ENCODE measurements at regions not wholly inside any gene's neighbourhood (a gene's known extent, or its start where the extent isn't known, plus 50 kb on each side); places are given as distances from the start of the nearest gene placed in this dataset.

GRCh38 chr9:2317591-2317990 is 302.4 kb downstream of the SMARCA2 start:
- DNase-seq = no peak

GRCh38 chr9:2319421-2319820 is 302.2 kb upstream of the VLDLR start:
- no peak for DNase-seq

GRCh38 chr9:2320114-2320513 is 301.5 kb upstream of the VLDLR start:
- DNase-seq = no peak

- no peak for DNase-seq
These were observed 301.0 kb upstream of the VLDLR start for GRCh38 chr9:2320632-2321031.

GRCh38 chr9:2321523-2322148 is 300.0 kb upstream of the VLDLR start:
- DNase-seq = no peak

- DNase-seq = no peak
These were observed 296.8 kb upstream of the VLDLR start for GRCh38 chr9:2324742-2325141.

GRCh38 chr9:2332663-2333062 is 288.9 kb upstream of the VLDLR start:
- no peak for DNase-seq

- no peak for DNase-seq
These were observed 286.3 kb upstream of the VLDLR start for GRCh38 chr9:2335260-2335659.

- DNase-seq = no peak
These were observed 285.5 kb upstream of the VLDLR start for GRCh38 chr9:2336055-2336454.

GRCh38 chr9:2337131-2337530 is 284.5 kb upstream of the VLDLR start:
- no peak for DNase-seq

- DNase-seq = no peak
These were observed 284.0 kb upstream of the VLDLR start for GRCh38 chr9:2337627-2338026.

- no peak for DNase-seq
These were observed 282.7 kb upstream of the VLDLR start for GRCh38 chr9:2338777-2339365.

GRCh38 chr9:2339416-2339815 is 282.2 kb upstream of the VLDLR start:
- DNase-seq = no peak

- DNase-seq = no peak
These were observed 281.4 kb upstream of the VLDLR start for GRCh38 chr9:2340046-2340760.

- no peak for DNase-seq
These were observed 280.5 kb upstream of the VLDLR start for GRCh38 chr9:2341126-2341525.

- no peak for DNase-seq
These were observed 279.6 kb upstream of the VLDLR start for GRCh38 chr9:2341956-2342355.

GRCh38 chr9:2343756-2344155 is 277.8 kb upstream of the VLDLR start:
- no peak for DNase-seq

- no peak for DNase-seq
These were observed 277.2 kb upstream of the VLDLR start for GRCh38 chr9:2344436-2344835.

GRCh38 chr9:2345013-2345412 is 276.6 kb upstream of the VLDLR start:
- DNase-seq = no peak

- no peak for DNase-seq
These were observed 275.2 kb upstream of the VLDLR start for GRCh38 chr9:2346277-2346913.

GRCh38 chr9:2351324-2351723 is 270.3 kb upstream of the VLDLR start:
- no peak for DNase-seq

GRCh38 chr9:2354216-2354615 is 267.4 kb upstream of the VLDLR start:
- no peak for DNase-seq

- DNase-seq = no peak
These were observed 266.5 kb upstream of the VLDLR start for GRCh38 chr9:2354856-2355696.

All from NCI-H2081 treated with DMSO at 0.1 percent for 48 hours (cell line).